CD4-positive, alpha-beta T cell (primary cell): ENCODE measurements at regions not wholly inside any gene's neighbourhood (a gene's known extent, or its start where the extent isn't known, plus 50 kb on each side); places are given as distances from the start of the nearest gene placed in this dataset.

Source experiments
- ATAC-seq: fragments of 200-7000 bp; cut with Tn5 transposase; one replicate; pipeline ENCODE4 v1.10.0; 2022; ENCODE audit warnings: mild to moderate bottlenecking; ENCODE audit not compliant: poor library complexity
- CTCF ChIA-PET: fragments of 350-600 bp; sonication (Branson Sonifier 250); formaldehyde crosslinking; loops from one replicate; lab custom pipeline; 2021; ENCODE audit warnings: antibody characterized with exemption, inconsistent platforms; lab: Charles Lee
- POLR2A ChIA-PET: fragments of 350-600 bp; sonication (Branson Sonifier 250); formaldehyde crosslinking; loops from one replicate; lab custom pipeline; 2021; ENCODE audit warnings: antibody characterized with exemption, inconsistent platforms; lab: Charles Lee
- DNase-seq, 14 experiments: peaks; one replicate each; pipeline ENCODE4 v3.0.0-alpha.2; 2013 to 2020; ENCODE audit warnings: mixed read lengths in 2 of 14
- H3K27ac ChIP-seq, 2 donors: one replicate each; pipeline versions ENCODE4 v1.5.1 to v1.7.0; 2013; ENCODE audit warnings: low read length in 2 of 2, low read depth in 1 of 2, mild to moderate bottlenecking in 1 of 2
- H3K27me3 ChIP-seq, 2 experiments: 1 replicate in 1 of 2; 2 replicates in 1 of 2; pipeline versions ENCODE4 v1.6.1 to v1.7.0; 2013; ENCODE audit warnings: low read length in 2 of 2, control low read depth in 1 of 2, mild to moderate bottlenecking in 1 of 2, moderate library complexity in 1 of 2; ENCODE audit not compliant: insufficient read depth in 2 of 2, control insufficient read depth in 1 of 2
- H3K36me3 ChIP-seq: one replicate; pipeline ENCODE4 v1.6.1; 2013; ENCODE audit warnings: low read length, control low read depth; ENCODE audit not compliant: insufficient read depth
- H3K4me1 ChIP-seq: one replicate; pipeline ENCODE4 v1.6.1; 2013; ENCODE audit warnings: low read length, control low read depth; ENCODE audit not compliant: insufficient read depth
- H3K4me3 ChIP-seq: one replicate; pipeline ENCODE4 v1.5.1; 2013; ENCODE audit warnings: mild to moderate bottlenecking, low read length, moderate library complexity
- H3K9me3 ChIP-seq, 2 experiments: 1 replicate in 1 of 2; 2 replicates in 1 of 2; pipeline versions ENCODE4 v1.6.1 to v1.7.0; 2013; ENCODE audit warnings: low read length in 2 of 2, mild to moderate bottlenecking in 2 of 2, control low read depth in 1 of 2, moderate library complexity in 1 of 2; ENCODE audit not compliant: control insufficient read depth in 1 of 2, insufficient read depth in 1 of 2
- H3K27ac Mint-ChIP-seq: one replicate; pipeline ENCODE4 v1.8.0; 2020; ENCODE audit warnings: mixed read lengths
- H3K27me3 Mint-ChIP-seq: one replicate; pipeline ENCODE4 v1.8.0; 2021; ENCODE audit warnings: mixed read lengths
- H3K36me3 Mint-ChIP-seq: one replicate; pipeline ENCODE4 v1.8.0; 2021; ENCODE audit warnings: low read depth, mixed read lengths
- H3K4me1 Mint-ChIP-seq: one replicate; pipeline ENCODE4 v1.8.0; 2021; ENCODE audit warnings: low read depth, mixed read lengths
- H3K4me3 Mint-ChIP-seq: one replicate; pipeline ENCODE4 v1.8.0; 2020; ENCODE audit warnings: mild to moderate bottlenecking, mixed read lengths
- H3K9me3 Mint-ChIP-seq: one replicate; pipeline ENCODE4 v1.8.0; 2020; ENCODE audit warnings: mixed read lengths
- intact Hi-C, 2 experiments: fragments of 100-400 bp; cut with DNase I in 1 of 2; cut with micrococcal nuclease in 1 of 2; formaldehyde crosslinking; loops; one replicate each; pipeline versions ENCODE4 v1.15.1 to v1.9.0; 2023 to 2025; cut with DNase I, micrococcal nuclease
- TF ChIP-seq, protein P1 (sequence below): fragments of 200-600 bp; IDR thresholded peaks from one replicate; pipeline ENCODE4 v1.8.0; 2022; ENCODE audit warnings: antibody characterized with exemption, mild to moderate bottlenecking

DNA sequence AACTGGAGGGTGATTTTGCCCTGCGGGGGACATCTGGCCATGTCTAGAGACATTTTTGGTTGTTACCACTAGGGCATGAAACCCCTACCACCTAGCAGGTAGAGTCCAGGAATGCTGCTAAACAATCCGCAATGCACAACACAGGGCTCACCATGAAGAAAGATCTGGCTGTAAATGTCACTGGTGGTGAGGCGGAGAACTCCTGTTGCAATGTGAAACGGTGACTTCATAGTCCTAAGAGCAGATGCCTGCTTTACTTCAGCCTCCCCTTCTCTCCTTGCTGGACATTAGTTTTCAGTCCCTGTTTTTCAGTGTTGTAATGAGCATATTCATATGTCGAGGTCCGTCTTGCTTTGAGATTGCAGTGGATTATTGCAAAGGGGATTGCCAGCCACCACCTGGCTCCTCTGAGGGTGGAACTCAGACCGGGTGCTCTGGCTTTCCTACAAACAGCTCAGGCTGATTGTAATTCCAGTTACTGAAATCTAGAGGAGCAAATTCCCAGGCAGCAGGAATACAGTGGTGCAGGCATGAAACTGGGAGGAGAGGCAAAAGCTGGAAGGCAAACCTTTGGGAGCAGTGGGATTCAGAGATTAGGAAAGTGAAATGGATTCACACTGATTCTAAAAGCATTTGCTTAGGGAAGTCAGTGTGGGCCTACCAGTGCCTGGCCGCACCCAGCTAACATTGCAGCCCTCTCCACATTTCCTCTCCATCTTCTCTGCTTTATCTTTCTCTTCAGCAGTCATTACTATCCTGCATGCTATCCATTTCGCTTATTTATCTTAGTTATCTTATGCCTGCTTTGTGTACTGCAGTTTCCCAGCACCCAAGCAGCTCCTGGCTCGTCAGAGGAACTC, 76.1 kb upstream of the PCDH8 start:
- H3K27ac Mint-ChIP-seq, result no peak overlapping the region
- POLR2A ChIA-PET, result no interaction called here

DNA sequence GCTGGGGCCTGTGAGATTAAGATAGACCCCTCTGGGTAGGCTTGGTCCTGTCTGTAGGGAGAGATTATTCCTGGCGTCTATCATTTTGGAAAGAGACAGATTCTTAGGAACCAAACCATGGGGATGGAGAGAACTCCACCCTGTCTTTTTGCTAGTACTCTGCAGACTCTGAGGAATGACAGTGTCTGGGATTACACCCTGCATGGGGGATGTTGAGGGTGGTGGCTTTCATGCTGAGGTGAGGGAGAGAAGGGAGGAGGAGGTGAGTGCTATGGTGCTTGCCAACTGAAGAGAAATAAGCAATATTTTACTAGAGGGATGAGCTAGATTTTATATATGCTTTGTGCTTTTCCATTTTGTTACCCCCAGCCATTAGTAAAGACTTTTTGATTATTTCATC, 74.5 kb upstream of the PCDH8 start:
- TF ChIP-seq, protein P1, sequence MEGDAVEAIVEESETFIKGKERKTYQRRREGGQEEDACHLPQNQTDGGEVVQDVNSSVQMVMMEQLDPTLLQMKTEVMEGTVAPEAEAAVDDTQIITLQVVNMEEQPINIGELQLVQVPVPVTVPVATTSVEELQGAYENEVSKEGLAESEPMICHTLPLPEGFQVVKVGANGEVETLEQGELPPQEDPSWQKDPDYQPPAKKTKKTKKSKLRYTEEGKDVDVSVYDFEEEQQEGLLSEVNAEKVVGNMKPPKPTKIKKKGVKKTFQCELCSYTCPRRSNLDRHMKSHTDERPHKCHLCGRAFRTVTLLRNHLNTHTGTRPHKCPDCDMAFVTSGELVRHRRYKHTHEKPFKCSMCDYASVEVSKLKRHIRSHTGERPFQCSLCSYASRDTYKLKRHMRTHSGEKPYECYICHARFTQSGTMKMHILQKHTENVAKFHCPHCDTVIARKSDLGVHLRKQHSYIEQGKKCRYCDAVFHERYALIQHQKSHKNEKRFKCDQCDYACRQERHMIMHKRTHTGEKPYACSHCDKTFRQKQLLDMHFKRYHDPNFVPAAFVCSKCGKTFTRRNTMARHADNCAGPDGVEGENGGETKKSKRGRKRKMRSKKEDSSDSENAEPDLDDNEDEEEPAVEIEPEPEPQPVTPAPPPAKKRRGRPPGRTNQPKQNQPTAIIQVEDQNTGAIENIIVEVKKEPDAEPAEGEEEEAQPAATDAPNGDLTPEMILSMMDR, result no peak
- Mint-ChIP-seq H3K9me3 (no peaks in the 10 kb centered on the region), H3K4me1 (no peaks in the 10 kb centered on the region), H3K4me3 (no peak overlapping the region), H3K27ac (no peak overlapping the region), H3K36me3 (no peaks in the 10 kb centered on the region), H3K27me3 (peaks cover 12% of the 10 kb centered on the region)
- intact Hi-C loops, result no loop called here
- Histone ChIP-seq H3K4me1 (no peaks in the 10 kb centered on the region), H3K4me3 (no peak overlapping the region), H3K27ac (no peak overlapping the region), H3K9me3 (no peaks in the 10 kb centered on the region), H3K27me3 (no peaks in the 10 kb centered on the region), H3K36me3 (no peaks in the 10 kb centered on the region)
- ATAC-seq (no peak), DNase-seq (no peak)
- POLR2A ChIA-PET, result no interaction called here
- CTCF ChIA-PET, result no interaction called here

More for the DNA sequence above, 76.1 kb upstream of the PCDH8 start:
- no peak overlapping the region for H3K4me3 ChIP-seq
- H3K4me3 Mint-ChIP-seq, result no peak overlapping the region
- ATAC-seq (no peak), DNase-seq (no peak)
- TF ChIP-seq, protein P1, result no peak
- intact Hi-C loops, result no loop called here
- H3K9me3 ChIP-seq, result no peaks in the 10 kb centered on the region
- CTCF ChIA-PET, result no interaction called here
- H3K27me3 ChIP-seq, result no peaks in the 10 kb centered on the region
- H3K4me1 Mint-ChIP-seq, result no peaks in the 10 kb centered on the region
- H3K27me3 Mint-ChIP-seq, result peaks cover 19% of the 10 kb centered on the region
- no peaks in the 10 kb centered on the region for H3K9me3 Mint-ChIP-seq
- no peak overlapping the region for H3K27ac ChIP-seq
- no peaks in the 10 kb centered on the region for H3K4me1 ChIP-seq
- H3K36me3 Mint-ChIP-seq, result no peaks in the 10 kb centered on the region
- no peaks in the 10 kb centered on the region for H3K36me3 ChIP-seq

DNA sequence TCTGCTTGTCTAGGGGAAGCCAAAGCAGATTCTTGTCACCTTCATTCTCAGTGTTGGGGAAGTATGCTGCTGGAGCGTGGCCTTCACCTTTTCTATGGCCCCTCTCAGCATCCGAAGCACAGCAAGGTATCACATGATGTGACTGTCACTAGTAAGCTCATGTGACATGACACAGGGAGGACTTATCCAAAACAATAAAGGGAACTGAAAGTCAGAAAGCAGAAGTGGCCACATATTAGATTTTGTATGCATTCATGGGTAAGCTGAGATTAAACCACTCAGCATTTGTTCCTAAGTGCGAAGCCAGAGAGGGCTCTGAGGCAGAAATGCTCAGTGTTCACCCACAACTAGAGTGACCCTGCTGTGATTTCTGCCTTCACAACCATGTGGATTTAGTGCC, 72.8 kb upstream of the PCDH8 start:
- POLR2A ChIA-PET, result no interaction called here
- no peaks in the 10 kb centered on the region for H3K36me3 Mint-ChIP-seq
- DNase-seq, result peak in 3 of 14 experiments; percentile 14 to 59 (median 56)

More for the DNA sequence above, 72.8 kb upstream of the PCDH8 start:
- CTCF ChIA-PET, result no interaction called here
- Mint-ChIP-seq H3K27me3 (peaks cover 11% of the 10 kb centered on the region), H3K9me3 (no peaks in the 10 kb centered on the region), H3K27ac (no peak overlapping the region), H3K4me3 (no peak overlapping the region), H3K4me1 (no peaks in the 10 kb centered on the region)
- no peaks in the 10 kb centered on the region for H3K4me1 ChIP-seq
- no peaks in the 10 kb centered on the region for H3K9me3 ChIP-seq
- no peak overlapping the region for H3K4me3 ChIP-seq
- H3K36me3 ChIP-seq, result no peaks in the 10 kb centered on the region
- no peak for ATAC-seq
- H3K27me3 ChIP-seq, result no peaks in the 10 kb centered on the region
- TF ChIP-seq, protein P1, result no peak
- intact Hi-C loops, result no loop called here
- H3K27ac ChIP-seq, result no peak overlapping the region
